ENCODE measurements at regions not wholly inside any gene's neighbourhood (a gene's known extent, or its start where the extent isn't known, plus 50 kb on each side); places are given as distances from the start of the nearest gene placed in this dataset.
A peak's percentile ranks its signal among the peaks of the same experiment; 100 is the strongest.

- Histone ChIP-seq H4K5ac (ENCODE audit: low read length) (no peak overlapping the region), H3K27me3 (ENCODE audit: insufficient read depth, low read length, poor library complexity) (no peaks in the 10 kb centered on the region), H2AK5ac (ENCODE audit: low read length) (no peak overlapping the region), H3K18ac (ENCODE audit: low read length) (no peak overlapping the region), H2BK5ac (ENCODE audit: low read length) (no peak overlapping the region), H3K4me1 (ENCODE audit: control insufficient read depth, low read depth, low read length) (no peaks in the 10 kb centered on the region), H3K36me3 (ENCODE audit: control insufficient read depth, insufficient read depth, low read length) (no peaks in the 10 kb centered on the region), H3K4me3 (ENCODE audit: low read length) (no peak overlapping the region), H3K56ac (ENCODE audit: low read length) (no peak overlapping the region), H3K23ac (ENCODE audit: low read length) (no peak overlapping the region), H3K4ac (ENCODE audit: low read depth, low read length) (no peak overlapping the region), H3K79me1 (ENCODE audit: low read length) (no peaks in the 10 kb centered on the region), H3K9ac (ENCODE audit: low read length) (no peak overlapping the region), H2BK15ac (replicated peaks; ENCODE audit: low read depth) (no peak overlapping the region), H3K79me2 (ENCODE audit: control insufficient read depth, insufficient read depth, low read length) (no peaks in the 10 kb centered on the region), H3K27ac (ENCODE audit: low read depth, low read length) (no peak overlapping the region), H2BK120ac (ENCODE audit: low read depth, low read length) (no peak overlapping the region), H4K8ac (ENCODE audit: low read depth, low read length) (no peak overlapping the region), H3K4me2 (ENCODE audit: low read length) (no peak overlapping the region)
- no CpG with 5 or more reads among the region's 1 CpG for WGBS (ENCODE audit: extremely low coverage, insufficient coverage, low lambda C conversion rate)
- DNase-seq, result no peak
These were observed 743.7 kb downstream of the TBC1D32 start for GRCh38 chr6:120590611-120591010.

DNA sequence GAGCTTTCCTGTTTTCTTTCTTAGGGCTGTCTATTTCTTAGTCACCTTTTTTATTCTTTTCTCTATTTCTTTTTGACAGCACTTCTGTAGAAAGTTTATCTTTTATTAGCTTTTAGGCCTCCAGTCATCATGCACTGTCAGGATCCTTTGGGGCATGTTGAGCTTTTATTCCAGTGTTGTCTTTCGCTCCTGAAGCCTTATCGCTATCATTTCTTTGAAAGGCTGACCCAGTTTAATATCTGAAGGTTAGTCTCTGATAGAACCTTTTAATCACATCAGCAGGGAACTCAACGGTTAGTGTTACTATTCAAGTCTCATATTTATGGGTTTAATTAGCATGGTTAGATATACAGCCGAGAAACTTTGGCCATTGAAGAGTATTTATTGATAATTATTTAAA, 745.9 kb downstream of the TBC1D32 start:
- H3K56ac ChIP-seq (ENCODE audit: low read length), result no peak overlapping the region
- no peak overlapping the region for H3K4me2 ChIP-seq (ENCODE audit: low read length)
- H2AK5ac ChIP-seq (ENCODE audit: low read length), result no peak overlapping the region
- H2BK5ac ChIP-seq (ENCODE audit: low read length), result no peak overlapping the region
- no peak for DNase-seq
- H3K27ac ChIP-seq (ENCODE audit: low read depth, low read length), result no peak overlapping the region
- H2BK15ac ChIP-seq (replicated peaks; ENCODE audit: low read depth), result no peak overlapping the region
- no peaks in the 10 kb centered on the region for H3K27me3 ChIP-seq (ENCODE audit: insufficient read depth, low read length, poor library complexity)
- no peaks in the 10 kb centered on the region for H3K79me1 ChIP-seq (ENCODE audit: low read length)
- H3K79me2 ChIP-seq (ENCODE audit: control insufficient read depth, insufficient read depth, low read length), result no peaks in the 10 kb centered on the region
- no peaks in the 10 kb centered on the region for H3K4me1 ChIP-seq (ENCODE audit: control insufficient read depth, low read depth, low read length)
- no peak overlapping the region for H3K4me3 ChIP-seq (ENCODE audit: low read length)
- no peaks in the 10 kb centered on the region for H3K36me3 ChIP-seq (ENCODE audit: control insufficient read depth, insufficient read depth, low read length)
- no peak overlapping the region for H3K23ac ChIP-seq (ENCODE audit: low read length)
- no peak overlapping the region for H3K9ac ChIP-seq (ENCODE audit: low read length)
- no peak overlapping the region for H2BK120ac ChIP-seq (ENCODE audit: low read depth, low read length)
- no peak overlapping the region for H3K18ac ChIP-seq (ENCODE audit: low read length)
- H4K8ac ChIP-seq (ENCODE audit: low read depth, low read length), result no peak overlapping the region
- WGBS (ENCODE audit: extremely low coverage, insufficient coverage, low lambda C conversion rate), result no CpG with 5 or more reads among the region's 4 CpGs
- no peak overlapping the region for H4K5ac ChIP-seq (ENCODE audit: low read length)
- H3K4ac ChIP-seq (ENCODE audit: low read depth, low read length), result no peak overlapping the region

DNA sequence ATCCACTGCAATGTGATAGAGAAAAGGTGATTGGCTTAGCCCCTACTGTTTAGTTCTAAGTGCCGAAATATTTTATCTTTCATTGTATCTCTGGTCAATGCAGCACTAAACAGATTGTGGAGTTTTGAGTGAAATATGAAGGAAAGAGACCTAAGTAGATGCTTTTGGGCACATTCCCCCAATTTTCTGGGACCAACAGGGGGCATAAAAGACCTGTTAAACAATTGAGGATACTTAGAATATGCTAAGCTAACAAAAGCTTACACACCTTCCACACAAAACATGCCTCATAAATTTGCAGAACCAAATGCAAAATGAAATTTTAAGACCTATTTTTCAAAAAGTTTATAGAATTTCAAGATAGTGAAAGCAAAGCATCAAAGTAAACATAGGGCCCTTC, 746.9 kb downstream of the TBC1D32 start:
- Histone ChIP-seq H3K4me1 (ENCODE audit: control insufficient read depth, low read depth, low read length) (no peaks in the 10 kb centered on the region), H3K18ac (ENCODE audit: low read length) (no peak overlapping the region), H4K8ac (ENCODE audit: low read depth, low read length) (no peak overlapping the region), H2BK15ac (replicated peaks; ENCODE audit: low read depth) (no peak overlapping the region), H3K4me2 (ENCODE audit: low read length) (no peak overlapping the region), H3K27me3 (ENCODE audit: insufficient read depth, low read length, poor library complexity) (no peaks in the 10 kb centered on the region), H3K4ac (ENCODE audit: low read depth, low read length) (no peak overlapping the region), H3K36me3 (ENCODE audit: control insufficient read depth, insufficient read depth, low read length) (no peaks in the 10 kb centered on the region), H4K5ac (ENCODE audit: low read length) (no peak overlapping the region), H3K79me1 (ENCODE audit: low read length) (no peaks in the 10 kb centered on the region), H2AK5ac (ENCODE audit: low read length) (no peak overlapping the region), H2BK120ac (ENCODE audit: low read depth, low read length) (no peak overlapping the region), H3K4me3 (ENCODE audit: low read length) (no peak overlapping the region), H3K56ac (ENCODE audit: low read length) (no peak overlapping the region), H3K9ac (ENCODE audit: low read length) (no peak overlapping the region), H3K27ac (ENCODE audit: low read depth, low read length) (no peak overlapping the region), H3K79me2 (ENCODE audit: control insufficient read depth, insufficient read depth, low read length) (no peaks in the 10 kb centered on the region), H2BK5ac (ENCODE audit: low read length) (no peak overlapping the region), H3K23ac (ENCODE audit: low read length) (no peak overlapping the region)
- no CpG with 5 or more reads among the region's 1 CpG for WGBS (ENCODE audit: extremely low coverage, insufficient coverage, low lambda C conversion rate)
- DNase-seq, result no peak

DNA sequence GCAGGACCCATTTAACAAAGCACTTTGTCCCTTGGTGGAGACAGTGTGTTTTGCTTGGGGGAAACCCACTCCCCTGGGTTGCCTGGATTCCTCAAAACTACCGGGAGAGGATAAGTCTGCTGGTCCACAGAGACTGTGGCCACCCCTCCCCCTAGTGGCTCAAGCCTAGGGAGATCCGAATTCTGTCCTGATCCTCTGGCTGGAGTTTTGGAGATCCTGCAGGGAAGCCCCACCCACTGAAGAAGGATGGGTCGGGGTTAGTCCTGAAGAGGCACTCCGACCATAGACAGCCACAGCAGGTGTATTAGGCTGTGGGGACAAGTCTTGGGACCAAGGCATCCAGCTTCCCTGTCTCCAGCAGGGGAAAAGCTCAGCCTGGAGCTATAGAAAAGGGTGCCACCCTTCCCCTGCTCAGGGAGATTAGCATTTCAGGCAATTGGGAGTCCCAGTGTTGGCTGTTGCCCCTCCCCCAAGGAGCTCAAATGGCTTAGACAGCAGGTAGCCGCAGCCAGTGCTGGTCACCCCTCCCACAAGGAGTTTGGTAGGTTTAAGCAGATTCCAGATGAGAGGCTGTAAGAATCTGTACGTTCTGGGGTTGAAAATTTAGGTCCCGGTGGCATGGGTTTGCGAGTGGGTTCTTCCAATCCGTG, 750.0 kb downstream of the TBC1D32 start:
- Histone ChIP-seq H2BK5ac (ENCODE audit: low read length) (no peak overlapping the region), H3K79me1 (ENCODE audit: low read length) (no peaks in the 10 kb centered on the region), H3K4ac (ENCODE audit: low read depth, low read length) (no peak overlapping the region), H3K79me2 (ENCODE audit: control insufficient read depth, insufficient read depth, low read length) (no peaks in the 10 kb centered on the region), H3K4me3 (ENCODE audit: low read length) (no peak overlapping the region), H2BK15ac (replicated peaks; ENCODE audit: low read depth) (no peak overlapping the region), H3K18ac (ENCODE audit: low read length) (no peak overlapping the region), H3K27me3 (ENCODE audit: insufficient read depth, low read length, poor library complexity) (no peaks in the 10 kb centered on the region), H3K4me1 (ENCODE audit: control insufficient read depth, low read depth, low read length) (no peaks in the 10 kb centered on the region), H2BK120ac (ENCODE audit: low read depth, low read length) (no peak overlapping the region), H4K5ac (ENCODE audit: low read length) (no peak overlapping the region), H3K56ac (ENCODE audit: low read length) (no peak overlapping the region), H2AK5ac (ENCODE audit: low read length) (no peak overlapping the region), H3K23ac (ENCODE audit: low read length) (no peak overlapping the region), H3K27ac (ENCODE audit: low read depth, low read length) (no peak overlapping the region), H4K8ac (ENCODE audit: low read depth, low read length) (no peak overlapping the region), H3K36me3 (ENCODE audit: control insufficient read depth, insufficient read depth, low read length) (no peaks in the 10 kb centered on the region), H3K9ac (ENCODE audit: low read length) (no peak overlapping the region), H3K4me2 (ENCODE audit: low read length) (no peak overlapping the region)
- WGBS (ENCODE audit: extremely low coverage, insufficient coverage, low lambda C conversion rate), result no CpG with 5 or more reads among the region's 9 CpGs
- peak; percentile 25 for DNase-seq

DNA sequence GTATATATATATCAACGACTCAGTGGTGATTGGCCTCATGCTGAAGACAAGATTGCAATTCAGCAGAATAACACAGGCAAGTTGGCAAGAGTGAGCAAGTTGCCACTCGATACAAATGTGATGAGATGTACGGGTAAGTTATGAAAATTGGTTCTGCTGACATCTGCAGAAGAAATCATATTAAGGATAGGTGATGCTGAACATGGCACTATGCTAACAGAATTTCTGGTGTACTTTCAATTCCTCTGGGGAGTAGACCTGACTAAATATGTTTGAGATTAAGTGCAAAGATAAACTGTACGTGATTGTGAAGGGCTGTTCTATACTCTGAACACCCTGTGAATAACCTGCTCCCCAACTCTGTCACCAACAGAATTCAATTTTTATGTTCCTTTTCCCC, 758.2 kb downstream of the TBC1D32 start:
- Histone ChIP-seq H2AK5ac (ENCODE audit: low read length) (no peak overlapping the region), H3K4me1 (ENCODE audit: control insufficient read depth, low read depth, low read length) (no peaks in the 10 kb centered on the region), H2BK15ac (replicated peaks; ENCODE audit: low read depth) (no peak overlapping the region), H3K79me2 (ENCODE audit: control insufficient read depth, insufficient read depth, low read length) (no peaks in the 10 kb centered on the region), H3K4ac (ENCODE audit: low read depth, low read length) (no peak overlapping the region), H4K8ac (ENCODE audit: low read depth, low read length) (no peak overlapping the region), H2BK120ac (ENCODE audit: low read depth, low read length) (no peak overlapping the region), H3K79me1 (ENCODE audit: low read length) (no peaks in the 10 kb centered on the region), H3K27me3 (ENCODE audit: insufficient read depth, low read length, poor library complexity) (no peaks in the 10 kb centered on the region), H3K4me2 (ENCODE audit: low read length) (no peak overlapping the region), H3K23ac (ENCODE audit: low read length) (no peak overlapping the region), H2BK5ac (ENCODE audit: low read length) (no peak overlapping the region), H3K18ac (ENCODE audit: low read length) (no peak overlapping the region), H4K5ac (ENCODE audit: low read length) (no peak overlapping the region), H3K36me3 (ENCODE audit: control insufficient read depth, insufficient read depth, low read length) (no peaks in the 10 kb centered on the region), H3K56ac (ENCODE audit: low read length) (no peak overlapping the region), H3K9ac (ENCODE audit: low read length) (no peak overlapping the region), H3K4me3 (ENCODE audit: low read length) (no peak overlapping the region), H3K27ac (ENCODE audit: low read depth, low read length) (no peak overlapping the region)
- no CpG with 5 or more reads among the region's 4 CpGs for WGBS (ENCODE audit: extremely low coverage, insufficient coverage, low lambda C conversion rate)
- DNase-seq, result no peak

DNA sequence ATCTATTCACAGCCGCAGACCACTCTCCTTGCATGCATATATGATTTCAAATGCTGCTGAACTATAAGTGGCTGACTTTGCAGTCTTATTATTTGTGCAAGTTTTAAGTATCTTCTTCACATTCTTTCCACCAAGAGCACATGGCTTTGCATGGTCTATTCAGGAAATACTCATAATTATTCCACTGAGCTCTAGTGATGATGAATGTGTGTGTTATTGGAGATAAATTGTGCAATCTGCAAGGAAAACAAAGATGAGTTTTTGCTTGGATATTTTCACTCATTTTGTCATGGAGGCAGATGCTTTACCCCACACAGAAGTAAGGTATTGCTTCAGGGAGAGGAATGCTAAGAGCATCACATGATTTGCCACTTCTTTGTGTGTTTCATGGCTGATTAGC, 764.6 kb downstream of the TBC1D32 start:
- H3K23ac ChIP-seq (ENCODE audit: low read length), result no peak overlapping the region
- H2AK5ac ChIP-seq (ENCODE audit: low read length), result no peak overlapping the region
- no peaks in the 10 kb centered on the region for H3K4me1 ChIP-seq (ENCODE audit: control insufficient read depth, low read depth, low read length)
- H3K18ac ChIP-seq (ENCODE audit: low read length), result no peak overlapping the region
- WGBS (ENCODE audit: extremely low coverage, insufficient coverage, low lambda C conversion rate), result no CpG with 5 or more reads among the region's 1 CpG
- H3K27me3 ChIP-seq (ENCODE audit: insufficient read depth, low read length, poor library complexity), result no peaks in the 10 kb centered on the region
- H3K79me2 ChIP-seq (ENCODE audit: control insufficient read depth, insufficient read depth, low read length), result no peaks in the 10 kb centered on the region
- no peak overlapping the region for H3K27ac ChIP-seq (ENCODE audit: low read depth, low read length)
- H4K5ac ChIP-seq (ENCODE audit: low read length), result no peak overlapping the region
- no peak overlapping the region for H3K56ac ChIP-seq (ENCODE audit: low read length)
- no peak overlapping the region for H3K4me2 ChIP-seq (ENCODE audit: low read length)
- no peak overlapping the region for H3K4me3 ChIP-seq (ENCODE audit: low read length)
- no peaks in the 10 kb centered on the region for H3K36me3 ChIP-seq (ENCODE audit: control insufficient read depth, insufficient read depth, low read length)
- DNase-seq, result no peak
- no peak overlapping the region for H3K4ac ChIP-seq (ENCODE audit: low read depth, low read length)
- H2BK15ac ChIP-seq (replicated peaks; ENCODE audit: low read depth), result no peak overlapping the region
- H4K8ac ChIP-seq (ENCODE audit: low read depth, low read length), result no peak overlapping the region
- H3K9ac ChIP-seq (ENCODE audit: low read length), result no peak overlapping the region
- H2BK120ac ChIP-seq (ENCODE audit: low read depth, low read length), result no peak overlapping the region
- no peak overlapping the region for H2BK5ac ChIP-seq (ENCODE audit: low read length)
- no peaks in the 10 kb centered on the region for H3K79me1 ChIP-seq (ENCODE audit: low read length)

All from mesendoderm (in vitro differentiated cells).